HL-60 (cell line): ENCODE measurements at regions not wholly inside any gene's neighbourhood (a gene's known extent, or its start where the extent isn't known, plus 50 kb on each side); places are given as distances from the start of the nearest gene placed in this dataset.

Source experiments
- GABPA ChIP-seq: IDR thresholded peaks from 2 replicates; pipeline ENCODE4 v1.6.1; 2012; ENCODE audit warnings: low read depth
- POLR2AphosphoS5 ChIP-seq: IDR thresholded peaks from 2 replicates; pipeline ENCODE4 v1.6.1; 2012; ENCODE audit warnings: low read depth
- SPI1 ChIP-seq: IDR thresholded peaks from 2 replicates; pipeline ENCODE4 v1.6.1; 2012; ENCODE audit warnings: low read depth, mild to moderate bottlenecking, borderline replicate concordance
- TF ChIP-seq, protein P1 (sequence below): IDR thresholded peaks from one replicate; pipeline ENCODE4 v1.5.1; 2011; ENCODE audit warnings: low read length, control low read depth, inconsistent platforms; ENCODE audit not compliant: insufficient read depth
- TF ChIP-seq, protein P2 (sequence below): IDR thresholded peaks from 2 replicates; pipeline ENCODE4 v1.6.1; 2012; ENCODE audit warnings: low read depth; ENCODE audit not compliant: insufficient replicate concordance

DNA sequence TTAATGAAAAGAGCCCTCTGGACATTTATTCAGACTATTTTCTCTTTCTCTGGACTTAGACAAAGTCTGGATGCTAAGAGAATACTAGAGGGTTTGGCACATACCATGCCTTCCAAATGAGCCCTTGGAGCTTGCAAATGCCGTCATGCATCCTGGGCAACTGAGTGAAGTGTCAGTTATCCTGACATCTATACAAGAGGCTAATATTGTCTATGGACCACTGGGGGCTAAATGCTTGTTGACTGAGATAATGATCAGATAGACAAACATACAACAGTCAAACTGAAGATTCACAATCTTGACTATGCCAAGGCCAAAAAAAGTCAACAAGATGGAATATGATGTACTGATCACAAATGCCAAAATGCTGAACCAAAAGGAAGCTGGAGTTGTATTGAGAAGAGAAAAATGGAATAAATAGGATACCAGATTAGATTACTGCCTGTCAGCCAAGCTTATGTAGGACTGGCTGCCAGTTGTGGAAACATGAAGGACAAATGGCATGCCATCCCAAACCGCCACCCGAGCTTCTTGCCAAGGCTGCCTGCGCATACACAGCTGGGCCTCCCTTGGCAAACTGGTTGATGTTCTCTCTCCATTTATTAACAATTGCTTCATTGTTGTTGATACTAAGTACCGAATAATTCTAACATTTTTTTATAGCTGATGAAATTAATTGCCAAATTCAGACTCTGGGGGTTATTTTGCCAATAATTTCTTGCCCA lies 240.1 kb upstream of the GRAMD2B start:
- TF ChIP-seq, protein P1, sequence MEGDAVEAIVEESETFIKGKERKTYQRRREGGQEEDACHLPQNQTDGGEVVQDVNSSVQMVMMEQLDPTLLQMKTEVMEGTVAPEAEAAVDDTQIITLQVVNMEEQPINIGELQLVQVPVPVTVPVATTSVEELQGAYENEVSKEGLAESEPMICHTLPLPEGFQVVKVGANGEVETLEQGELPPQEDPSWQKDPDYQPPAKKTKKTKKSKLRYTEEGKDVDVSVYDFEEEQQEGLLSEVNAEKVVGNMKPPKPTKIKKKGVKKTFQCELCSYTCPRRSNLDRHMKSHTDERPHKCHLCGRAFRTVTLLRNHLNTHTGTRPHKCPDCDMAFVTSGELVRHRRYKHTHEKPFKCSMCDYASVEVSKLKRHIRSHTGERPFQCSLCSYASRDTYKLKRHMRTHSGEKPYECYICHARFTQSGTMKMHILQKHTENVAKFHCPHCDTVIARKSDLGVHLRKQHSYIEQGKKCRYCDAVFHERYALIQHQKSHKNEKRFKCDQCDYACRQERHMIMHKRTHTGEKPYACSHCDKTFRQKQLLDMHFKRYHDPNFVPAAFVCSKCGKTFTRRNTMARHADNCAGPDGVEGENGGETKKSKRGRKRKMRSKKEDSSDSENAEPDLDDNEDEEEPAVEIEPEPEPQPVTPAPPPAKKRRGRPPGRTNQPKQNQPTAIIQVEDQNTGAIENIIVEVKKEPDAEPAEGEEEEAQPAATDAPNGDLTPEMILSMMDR: no peak
- TF ChIP-seq SPI1 (no peak), POLR2AphosphoS5 (no peak), GABPA (no peak)
- TF ChIP-seq, protein P2, sequence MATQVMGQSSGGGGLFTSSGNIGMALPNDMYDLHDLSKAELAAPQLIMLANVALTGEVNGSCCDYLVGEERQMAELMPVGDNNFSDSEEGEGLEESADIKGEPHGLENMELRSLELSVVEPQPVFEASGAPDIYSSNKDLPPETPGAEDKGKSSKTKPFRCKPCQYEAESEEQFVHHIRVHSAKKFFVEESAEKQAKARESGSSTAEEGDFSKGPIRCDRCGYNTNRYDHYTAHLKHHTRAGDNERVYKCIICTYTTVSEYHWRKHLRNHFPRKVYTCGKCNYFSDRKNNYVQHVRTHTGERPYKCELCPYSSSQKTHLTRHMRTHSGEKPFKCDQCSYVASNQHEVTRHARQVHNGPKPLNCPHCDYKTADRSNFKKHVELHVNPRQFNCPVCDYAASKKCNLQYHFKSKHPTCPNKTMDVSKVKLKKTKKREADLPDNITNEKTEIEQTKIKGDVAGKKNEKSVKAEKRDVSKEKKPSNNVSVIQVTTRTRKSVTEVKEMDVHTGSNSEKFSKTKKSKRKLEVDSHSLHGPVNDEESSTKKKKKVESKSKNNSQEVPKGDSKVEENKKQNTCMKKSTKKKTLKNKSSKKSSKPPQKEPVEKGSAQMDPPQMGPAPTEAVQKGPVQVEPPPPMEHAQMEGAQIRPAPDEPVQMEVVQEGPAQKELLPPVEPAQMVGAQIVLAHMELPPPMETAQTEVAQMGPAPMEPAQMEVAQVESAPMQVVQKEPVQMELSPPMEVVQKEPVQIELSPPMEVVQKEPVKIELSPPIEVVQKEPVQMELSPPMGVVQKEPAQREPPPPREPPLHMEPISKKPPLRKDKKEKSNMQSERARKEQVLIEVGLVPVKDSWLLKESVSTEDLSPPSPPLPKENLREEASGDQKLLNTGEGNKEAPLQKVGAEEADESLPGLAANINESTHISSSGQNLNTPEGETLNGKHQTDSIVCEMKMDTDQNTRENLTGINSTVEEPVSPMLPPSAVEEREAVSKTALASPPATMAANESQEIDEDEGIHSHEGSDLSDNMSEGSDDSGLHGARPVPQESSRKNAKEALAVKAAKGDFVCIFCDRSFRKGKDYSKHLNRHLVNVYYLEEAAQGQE: no peak
